ENCODE measurements at regions not wholly inside any gene's neighbourhood (a gene's known extent, or its start where the extent isn't known, plus 50 kb on each side); places are given as distances from the start of the nearest gene placed in this dataset.

GRCh38 chr10:112095731-112096130 is 87.8 kb downstream of the GPAM start:
- ChIA-PET CTCF (no interaction called here), POLR2A (no interaction called here)
- no peak overlapping the region for H3K27ac ChIP-seq (ENCODE audit: insufficient read depth, low read depth, low read length)
- H3K4me1 ChIP-seq (ENCODE audit: control insufficient read depth, extremely low read depth, insufficient read depth, low read length) = no peaks in the 10 kb centered on the region
- no peaks in the 10 kb centered on the region for H3K79me2 ChIP-seq (ENCODE audit: control insufficient read depth, insufficient read depth, low read length)
- H3K27me3 ChIP-seq (ENCODE audit: control insufficient read depth in 2 of 2, insufficient read depth in 2 of 2, low read length in 2 of 2) = no peaks in the 10 kb centered on the region
- no peak overlapping the region for H2AFZ ChIP-seq (ENCODE audit: low read depth, low read length)
- no peaks in the 10 kb centered on the region for H4K20me1 ChIP-seq (replicated peaks; ENCODE audit: control insufficient read depth, extremely low read depth, insufficient read depth, low read length)
- no TSS peak for BruUV-seq (replicated peaks)
- TF ChIP-seq EZH2 (IDR thresholded peaks at IDR 0.05; ENCODE audit: borderline replicate concordance, low read depth, low read length, severe bottlenecking) (no peak), MYC (IDR thresholded peaks at IDR 0.05; ENCODE audit: low read depth, low read length) (no peak), MAX (IDR thresholded peaks at IDR 0.05; ENCODE audit: insufficient read depth, insufficient read length) (no peak), FOS (IDR thresholded peaks at IDR 0.05; ENCODE audit: borderline replicate concordance, insufficient read depth, low read length) (no peak), JUN (IDR thresholded peaks at IDR 0.05; ENCODE audit: borderline replicate concordance, insufficient read depth, insufficient read length, low read depth) (no peak), GATA2 (IDR thresholded peaks at IDR 0.05; ENCODE audit: insufficient read depth, insufficient read length, low read depth, low read length) (no peak), CTCF (IDR thresholded peaks at IDR 0.05; ENCODE audit: extremely low read depth in 1 of 2, insufficient read depth in 1 of 2, low read depth in 1 of 2, low read length in 2 of 2) (no peak), POLR2AphosphoS5 (IDR thresholded peaks at IDR 0.05; ENCODE audit: insufficient read depth, low read depth, low read length) (no peak), POLR2A (IDR thresholded peaks at IDR 0.05; ENCODE audit: low read depth, low read length) (no peak)
- dilution Hi-C loops (cut with MboI; ENCODE audit: extremely low pct_ligation_motif_present, low sequenced_read_pairs) = no loop called here
- FAIRE-seq = no peak
- no peak for DNase-seq (ENCODE audit: low read depth, low spot score)
- H3K36me3 ChIP-seq (ENCODE audit: control insufficient read depth in 2 of 2, extremely low read depth in 1 of 2, insufficient read depth in 2 of 2, low read length in 2 of 2) = no peaks in the 10 kb centered on the region
- H3K4me3 ChIP-seq (replicated peaks in 1 of 3; ENCODE audit: insufficient read depth in 1 of 3, low read depth in 1 of 3, low read length in 3 of 3) = no peak overlapping the region
- H3K9ac ChIP-seq (replicated peaks; ENCODE audit: extremely low read depth, insufficient read depth, low read length) = no peak overlapping the region
- intact Hi-C loops (cut with micrococcal nuclease) = no loop called here
- H3K9me3 ChIP-seq (replicated peaks; ENCODE audit: control insufficient read depth, insufficient read depth, low read length) = no peaks in the 10 kb centered on the region
- H3K4me2 ChIP-seq (ENCODE audit: insufficient read depth, low read length) = no peak overlapping the region
- no peaks in the 10 kb centered on the region for H3K9me1 ChIP-seq (replicated peaks; ENCODE audit: control insufficient read depth, extremely low read depth, insufficient read depth, low read length)

All from endothelial cell of umbilical vein (primary cell).